ENCODE measurements at regions not wholly inside any gene's neighbourhood (a gene's known extent, or its start where the extent isn't known, plus 50 kb on each side); places are given as distances from the start of the nearest gene placed in this dataset.

- TF ChIP-seq HNF4G (IDR thresholded peaks at IDR 0.05; ENCODE audit: borderline replicate concordance, low read depth, low read length) = no peak
- no peak for TF ChIP-seq HNF4G (CRISPR knock-in tag; IDR thresholded peaks at IDR 0.05; ENCODE audit: borderline replicate concordance, low read depth)
- TF ChIP-seq POLR2AphosphoS2 (IDR thresholded peaks at IDR 0.05; ENCODE audit: low read depth, low read length) = no peak
- no peak for TF ChIP-seq RAD21 (CRISPR knock-in tag; IDR thresholded peaks at IDR 0.05)
- TF ChIP-seq, protein P1, sequence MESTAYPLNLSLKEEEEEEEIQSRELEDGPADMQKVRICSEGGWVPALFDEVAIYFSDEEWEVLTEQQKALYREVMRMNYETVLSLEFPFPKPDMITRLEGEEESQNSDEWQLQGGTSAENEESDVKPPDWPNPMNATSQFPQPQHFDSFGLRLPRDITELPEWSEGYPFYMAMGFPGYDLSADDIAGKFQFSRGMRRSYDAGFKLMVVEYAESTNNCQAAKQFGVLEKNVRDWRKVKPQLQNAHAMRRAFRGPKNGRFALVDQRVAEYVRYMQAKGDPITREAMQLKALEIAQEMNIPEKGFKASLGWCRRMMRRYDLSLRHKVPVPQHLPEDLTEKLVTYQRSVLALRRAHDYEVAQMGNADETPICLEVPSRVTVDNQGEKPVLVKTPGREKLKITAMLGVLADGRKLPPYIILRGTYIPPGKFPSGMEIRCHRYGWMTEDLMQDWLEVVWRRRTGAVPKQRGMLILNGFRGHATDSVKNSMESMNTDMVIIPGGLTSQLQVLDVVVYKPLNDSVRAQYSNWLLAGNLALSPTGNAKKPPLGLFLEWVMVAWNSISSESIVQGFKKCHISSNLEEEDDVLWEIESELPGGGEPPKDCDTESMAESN (CRISPR knock-in tag; conservative IDR thresholded peaks at IDR 0.05) = no peak
- no peak for TF ChIP-seq POLR2A (IDR thresholded peaks at IDR 0.05; ENCODE audit: insufficient read depth in 1 of 2, low read depth in 2 of 2, low read length in 2 of 2)
- TF ChIP-seq KLF11 (CRISPR knock-in tag; IDR thresholded peaks at IDR 0.05) = no peak
- no peak for TF ChIP-seq CTCF (CRISPR knock-in tag; IDR thresholded peaks at IDR 0.05)
- no peak for TF ChIP-seq TAF1 (CRISPR knock-in tag; IDR thresholded peaks at IDR 0.05)
Observed at GRCh38 chr17:73870068-73870467, 225.8 kb upstream of the SDK2 start.

Data from HepG2 (cell line).